AG08396 (cell line): ENCODE measurements at regions not wholly inside any gene's neighbourhood (a gene's known extent, or its start where the extent isn't known, plus 50 kb on each side); places are given as distances from the start of the nearest gene placed in this dataset.

Source experiments
- DNase-seq: peaks from one replicate; pipeline ENCODE4 v3.0.0; 2012; ENCODE audit warnings: low spot score, mixed read lengths

DNA sequence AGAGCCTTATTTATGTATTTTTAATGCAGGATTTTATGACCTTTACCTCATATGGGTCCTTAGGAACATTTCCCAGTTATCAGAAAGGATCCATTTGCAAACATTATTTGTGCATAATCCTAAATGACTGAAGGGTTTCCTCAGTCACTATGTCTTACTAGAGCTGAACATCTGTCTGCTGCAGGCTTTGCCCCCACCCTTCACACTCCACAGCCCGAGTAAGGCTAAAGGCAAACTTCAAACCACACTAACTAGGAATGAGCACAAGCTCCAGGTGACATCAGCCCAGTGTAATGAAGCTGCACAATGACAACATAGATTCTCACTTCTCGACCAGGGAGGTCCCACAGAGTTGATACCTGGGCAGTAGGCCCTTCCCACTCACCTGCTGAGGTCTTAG, 491.3 kb upstream of the MKI67 start:
- DNase-seq, result no peak

DNA sequence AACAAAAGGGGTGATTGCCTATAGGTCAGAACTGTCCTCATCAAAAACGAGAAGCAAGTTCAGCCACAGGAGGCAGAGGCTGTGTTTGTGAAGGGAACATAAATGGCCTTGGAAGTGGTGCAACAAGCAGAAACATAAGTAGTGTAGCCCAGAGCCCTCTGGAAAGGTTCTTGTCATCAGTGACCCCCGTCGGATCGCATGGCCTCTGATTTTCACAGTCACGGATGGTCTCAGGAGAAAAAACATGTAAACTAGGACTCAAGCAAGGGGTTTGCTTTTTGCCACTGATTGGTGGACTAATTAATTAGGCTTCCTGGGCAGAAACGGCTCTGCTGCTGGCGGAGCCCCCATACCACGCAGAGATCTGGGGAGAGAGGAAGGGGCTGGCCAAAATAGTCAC, 496.5 kb upstream of the MKI67 start:
- no peak for DNase-seq

DNA sequence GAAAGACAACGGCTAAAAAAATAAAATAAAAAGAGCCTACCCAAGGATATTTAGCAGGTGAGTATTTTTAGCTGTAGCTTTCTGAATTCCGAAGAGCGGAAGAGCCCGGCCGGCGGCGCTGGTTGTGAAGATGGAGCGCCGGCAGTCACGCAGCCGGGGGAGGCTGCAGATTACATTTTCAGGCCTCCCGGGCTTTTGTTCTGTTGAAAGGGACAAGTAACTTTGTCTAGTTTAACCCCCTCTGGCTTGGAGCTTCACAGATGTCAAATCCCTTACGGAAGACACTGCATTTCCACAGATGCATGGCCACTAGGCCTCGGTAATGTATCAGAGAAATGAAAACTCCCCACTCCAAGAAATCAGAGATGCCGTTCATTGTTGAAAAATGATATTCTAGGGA, 497.6 kb upstream of the MKI67 start:
- no peak for DNase-seq

DNA sequence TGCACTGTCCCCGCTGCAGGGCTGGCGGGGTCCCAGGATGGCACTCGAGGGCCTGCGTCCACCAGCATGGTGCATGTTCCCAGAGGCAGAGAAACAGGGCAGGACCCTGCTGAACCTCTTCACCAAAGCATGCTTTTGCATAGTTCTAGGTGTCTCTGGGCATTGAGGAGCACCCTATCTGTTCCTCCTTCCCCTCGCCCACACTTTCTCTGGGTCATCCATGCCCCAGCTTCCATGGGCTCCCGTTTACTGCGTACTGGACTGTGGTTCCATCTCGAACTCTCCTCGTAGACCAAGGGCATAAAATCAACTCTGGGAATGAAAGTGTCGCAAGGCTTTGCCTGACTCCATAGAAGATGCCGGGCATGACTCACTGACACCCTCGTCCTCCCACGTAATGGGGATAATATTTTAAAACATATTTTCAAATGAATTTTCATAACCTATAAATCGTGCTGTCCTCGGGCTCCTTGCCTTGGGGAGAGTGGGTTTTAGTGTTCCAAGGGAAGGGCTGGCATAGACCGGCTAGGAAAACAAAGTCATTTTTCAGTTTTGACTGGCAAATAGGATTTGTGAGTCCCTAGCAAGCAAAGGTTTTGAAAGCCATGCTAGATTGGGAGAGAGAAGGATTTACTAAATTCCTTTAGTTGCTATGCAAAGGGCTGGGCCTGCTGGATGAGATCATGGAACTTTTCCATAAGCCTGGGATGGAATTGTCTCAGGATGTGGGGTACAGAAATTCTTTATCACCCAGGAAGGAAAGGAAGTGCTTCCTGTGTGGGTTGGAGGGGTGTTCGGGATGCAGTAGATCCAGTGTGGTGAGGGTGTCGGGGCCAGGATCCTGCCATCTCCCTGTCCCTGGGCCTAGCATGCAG, 498.7 kb upstream of the MKI67 start:
- no peak for DNase-seq

DNA sequence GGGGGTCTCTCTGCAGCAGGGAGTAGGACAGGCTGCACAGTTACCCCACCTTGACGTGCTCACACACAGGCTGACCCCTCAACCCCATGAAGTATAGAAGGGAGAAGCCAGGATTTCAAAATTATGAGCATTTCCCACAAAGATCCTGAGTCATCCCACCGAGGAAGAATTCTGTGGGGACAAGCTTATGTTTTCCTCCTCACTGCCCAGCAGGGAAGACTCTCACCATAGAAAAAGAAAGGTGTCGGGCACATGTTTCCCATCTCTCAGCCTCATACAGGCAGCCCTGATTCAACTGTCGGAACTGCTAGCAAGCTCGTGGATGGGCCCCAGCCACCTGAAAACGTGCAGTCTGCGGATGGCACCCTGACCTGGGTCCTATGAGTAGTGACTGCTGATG, 499.7 kb upstream of the MKI67 start:
- DNase-seq, result no peak

DNA sequence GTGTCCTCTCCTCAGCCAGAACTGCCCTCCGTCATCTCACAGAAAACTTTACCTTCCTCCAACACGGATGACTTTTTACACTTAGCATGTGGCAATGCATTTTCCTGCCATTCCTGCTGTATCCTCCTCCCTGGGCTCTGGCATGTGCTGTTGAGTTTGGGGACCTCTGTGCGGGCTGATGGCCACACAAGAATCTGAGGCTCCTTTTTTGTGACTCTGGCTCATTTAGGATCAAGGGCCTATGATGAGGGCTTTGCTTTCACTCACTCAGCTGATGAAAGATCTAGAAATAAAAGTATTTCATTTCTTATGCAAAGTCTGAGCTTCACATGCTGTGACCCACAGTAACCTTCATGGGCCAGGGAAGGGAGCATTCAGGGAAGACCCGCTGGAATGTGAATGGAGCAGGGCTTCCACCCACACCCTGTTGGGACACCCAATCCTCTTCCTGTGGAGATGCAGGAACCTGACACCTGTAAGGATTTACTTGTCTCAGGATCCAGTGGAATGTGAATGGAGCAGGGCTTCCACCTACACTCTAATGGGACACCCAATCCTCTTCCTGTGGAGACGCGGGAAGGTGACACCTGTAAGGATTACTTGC, 500.3 kb upstream of the MKI67 start:
- DNase-seq, result no peak

DNA sequence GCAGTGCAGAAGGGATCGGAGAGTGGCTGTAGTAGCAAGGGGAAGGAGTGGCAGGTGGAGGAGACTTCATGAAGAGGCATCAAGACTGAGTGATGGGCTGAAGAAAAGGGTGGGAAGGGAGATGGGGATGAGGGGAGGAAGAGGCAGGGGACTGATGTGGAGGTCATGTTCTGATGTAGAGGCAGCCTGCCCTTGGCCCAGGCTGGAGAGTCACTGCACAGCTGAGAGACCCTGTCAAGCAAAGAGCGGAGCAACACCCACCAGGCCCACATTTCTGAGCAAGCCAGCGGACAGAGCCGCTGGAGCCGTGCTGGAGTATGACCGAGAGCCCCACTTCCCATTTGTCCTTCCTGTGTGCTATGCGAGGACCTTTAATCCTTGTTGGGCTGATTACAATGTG, 501.6 kb upstream of the MKI67 start:
- no peak for DNase-seq

DNA sequence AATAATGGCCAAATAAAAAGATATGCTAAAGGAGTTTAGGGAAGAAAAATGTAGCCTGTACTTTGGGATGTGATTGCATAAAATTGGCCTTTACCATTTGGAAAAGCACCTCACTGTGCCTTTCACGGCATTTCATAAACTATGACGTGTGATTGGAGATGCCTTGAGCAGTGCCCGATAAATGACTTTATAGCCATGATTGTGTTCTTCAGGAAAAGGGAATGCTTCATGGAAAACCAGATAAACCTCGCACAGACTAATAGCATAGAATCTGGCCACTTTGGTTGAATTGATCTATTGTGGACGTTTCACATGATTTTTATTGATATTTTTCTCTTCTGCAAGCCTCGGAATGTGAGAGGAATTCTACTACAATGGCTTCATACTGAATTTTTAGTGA, 502.0 kb upstream of the MKI67 start:
- DNase-seq, result no peak

DNA sequence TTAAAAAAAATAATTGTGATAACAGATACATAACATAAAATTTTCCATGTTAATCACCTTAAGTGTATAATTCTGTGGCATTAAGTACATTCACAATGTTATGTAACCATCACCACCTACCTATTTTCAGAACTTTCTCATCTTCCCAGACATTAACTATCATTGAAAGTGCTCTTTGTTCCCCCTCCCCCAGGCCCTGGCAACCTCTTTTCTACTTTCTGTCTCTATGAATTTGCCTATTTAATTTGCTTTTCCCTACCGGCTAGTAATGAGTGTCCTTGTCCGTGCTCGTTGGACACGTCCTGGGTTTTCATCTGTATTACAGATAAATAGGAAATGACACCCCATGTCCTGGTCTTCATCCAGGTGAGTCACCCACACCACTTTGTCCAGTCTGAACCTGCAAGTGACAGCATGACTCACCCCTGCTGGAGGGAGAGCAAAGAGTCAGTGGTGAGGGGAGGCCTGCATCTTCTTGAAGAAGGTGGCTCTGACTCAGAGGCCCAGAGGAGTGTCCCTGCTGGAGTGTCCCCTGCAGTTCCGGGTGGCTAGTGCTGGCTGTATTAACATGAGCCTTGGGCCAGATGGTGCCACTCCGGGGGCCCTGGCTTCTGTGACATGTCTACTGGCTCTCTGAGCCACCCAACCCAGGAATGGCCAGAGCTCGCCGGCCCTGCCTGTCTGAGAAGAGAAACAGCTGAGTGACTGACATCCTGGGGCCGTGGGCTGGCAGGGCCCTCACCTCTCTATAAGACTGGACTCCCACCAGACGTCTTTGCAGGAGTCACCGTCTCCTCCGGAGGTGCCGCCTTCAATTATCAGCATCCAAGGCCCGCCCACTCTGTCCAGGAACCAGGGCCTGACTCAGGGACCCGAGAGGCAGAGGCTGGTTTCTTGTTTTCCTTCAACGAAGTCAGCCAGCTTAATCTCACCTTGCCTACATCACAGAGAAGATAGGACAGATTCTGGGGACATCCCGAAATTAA, 503.2 kb upstream of the MKI67 start:
- DNase-seq, result no peak

DNA sequence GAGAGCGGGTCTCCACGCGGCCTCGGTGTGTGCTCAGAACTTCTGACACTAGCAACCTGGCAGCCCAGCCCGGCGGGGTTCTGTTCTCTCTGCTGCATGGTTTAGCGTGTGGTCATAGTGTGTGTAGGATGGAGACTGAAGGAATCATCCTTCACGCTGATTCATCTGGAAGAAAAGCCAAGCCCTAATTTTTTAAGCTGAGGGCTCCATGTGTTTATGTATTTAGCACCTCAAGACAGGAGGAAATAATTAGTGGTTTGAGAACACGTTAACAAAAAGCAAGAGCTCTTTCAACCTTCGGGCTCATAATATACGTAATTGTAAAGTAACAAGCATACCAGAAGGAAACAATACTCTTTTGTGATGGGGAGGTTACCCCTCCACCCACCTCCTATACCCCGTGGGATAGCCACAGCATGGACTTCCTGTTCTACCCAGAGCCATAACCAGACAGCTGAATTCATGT, 504.6 kb upstream of the MKI67 start:
- DNase-seq, result no peak

DNA sequence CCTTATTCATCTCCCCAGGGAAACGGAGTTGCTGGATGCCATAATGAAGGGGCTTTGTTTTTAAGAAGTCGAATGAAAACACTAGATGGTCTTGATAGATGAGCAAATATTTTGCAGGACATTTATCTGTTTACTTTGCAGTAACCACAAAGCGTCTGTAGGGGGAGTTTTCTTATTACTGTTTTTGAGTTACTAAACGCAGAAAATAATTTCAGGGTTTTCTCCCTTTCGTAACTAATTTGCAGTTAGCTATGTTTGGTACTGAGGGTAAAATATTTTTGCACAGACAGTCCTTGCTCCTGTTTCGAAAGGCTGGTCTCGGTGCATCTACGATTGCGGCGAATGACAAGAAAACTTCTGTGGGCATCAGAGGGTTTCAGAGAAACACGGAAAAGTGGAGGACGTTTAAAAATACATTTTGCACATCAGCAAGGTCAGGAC, 505.6 kb upstream of the MKI67 start:
- no peak for DNase-seq

DNA sequence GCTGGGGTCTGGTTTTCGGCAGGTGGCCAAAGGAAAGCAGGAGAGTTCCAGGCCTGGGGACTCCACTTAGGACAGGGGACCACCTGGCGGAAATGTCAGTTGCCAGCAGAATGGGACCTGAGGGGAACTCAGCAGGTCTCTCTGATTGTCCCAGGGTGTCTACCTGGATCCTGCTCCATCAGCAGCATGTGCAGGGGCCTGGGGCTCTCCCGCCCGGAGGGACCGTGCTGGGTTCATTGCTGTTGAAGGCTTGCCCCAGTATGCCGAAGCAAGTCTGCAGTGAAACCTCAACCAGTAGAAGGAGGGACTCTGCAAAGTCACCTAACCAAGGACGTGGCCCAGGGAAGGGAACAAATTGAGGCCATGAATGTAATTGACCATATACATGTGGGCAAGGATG, 506.5 kb upstream of the MKI67 start:
- no peak for DNase-seq

DNA sequence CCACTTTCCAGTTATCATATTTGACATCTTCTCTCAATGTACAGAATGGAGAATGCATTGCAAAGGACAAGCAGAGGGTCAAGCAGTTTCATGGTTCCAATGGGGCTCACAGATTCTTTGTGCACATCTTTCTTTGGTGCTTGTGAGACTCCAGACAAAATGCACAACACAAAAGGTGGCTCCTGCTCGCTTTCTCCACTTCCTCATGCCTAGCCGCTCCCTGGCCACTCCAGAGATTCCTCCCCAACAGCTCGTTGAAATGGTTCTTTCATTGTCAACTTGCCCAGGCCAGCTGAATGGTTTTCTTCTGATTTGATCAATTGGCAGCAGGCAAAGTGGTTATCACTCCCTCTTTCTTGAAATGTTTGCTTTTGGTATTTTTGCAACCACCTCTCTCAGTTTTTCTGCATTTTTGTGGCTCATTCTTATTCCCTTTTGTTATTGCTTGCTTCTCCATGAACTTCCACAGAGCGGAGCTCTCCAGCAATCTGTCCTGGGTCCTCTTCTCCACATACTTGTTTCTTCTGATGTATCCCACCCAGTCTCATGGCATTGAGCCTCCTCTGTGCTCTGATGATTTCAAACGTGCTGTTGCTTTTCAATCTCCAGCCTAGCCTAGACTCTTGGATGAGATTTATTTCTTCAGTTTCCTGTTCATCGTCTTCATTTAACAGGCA, 507.8 kb upstream of the MKI67 start:
- DNase-seq, result no peak

DNA sequence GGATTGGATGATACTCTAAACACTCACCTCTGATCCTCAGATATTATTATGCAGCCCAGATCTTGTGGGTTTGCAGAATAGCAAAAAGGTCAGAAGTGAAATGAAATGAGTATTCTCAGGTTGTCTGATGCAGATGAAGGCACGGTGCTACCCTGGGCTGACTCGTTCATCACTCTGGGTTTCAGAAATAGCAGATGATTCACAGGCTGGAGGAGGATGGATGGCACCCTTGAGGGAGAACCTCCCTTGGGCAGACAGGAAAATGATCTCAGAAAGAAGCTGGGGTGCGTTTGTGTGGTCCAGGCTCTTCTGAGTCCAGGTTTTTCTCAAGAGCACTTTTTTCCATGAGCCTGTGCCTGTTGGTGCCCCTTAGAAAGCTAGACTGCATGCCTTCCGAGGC, 515.8 kb upstream of the MKI67 start:
- no peak for DNase-seq

DNA sequence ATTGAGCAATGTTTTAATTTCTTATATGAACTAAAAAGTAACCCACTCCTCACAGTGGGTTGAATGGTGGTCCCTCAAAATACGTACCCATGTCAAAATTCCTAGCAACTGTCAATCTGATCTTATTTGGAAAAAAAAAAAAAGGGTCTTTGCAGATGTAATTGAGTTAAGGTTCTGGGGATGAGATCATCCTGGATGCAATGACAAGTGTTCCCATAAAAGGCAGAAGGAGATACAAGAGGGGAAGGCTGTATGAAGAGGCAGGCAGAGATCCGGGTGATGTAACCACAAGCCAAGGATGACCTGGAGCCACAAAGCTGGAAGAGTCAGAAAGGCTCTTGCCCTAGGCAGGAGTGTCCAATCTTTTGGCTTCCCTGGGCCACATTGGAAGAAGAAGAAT, 516.3 kb upstream of the MKI67 start:
- no peak for DNase-seq

DNA sequence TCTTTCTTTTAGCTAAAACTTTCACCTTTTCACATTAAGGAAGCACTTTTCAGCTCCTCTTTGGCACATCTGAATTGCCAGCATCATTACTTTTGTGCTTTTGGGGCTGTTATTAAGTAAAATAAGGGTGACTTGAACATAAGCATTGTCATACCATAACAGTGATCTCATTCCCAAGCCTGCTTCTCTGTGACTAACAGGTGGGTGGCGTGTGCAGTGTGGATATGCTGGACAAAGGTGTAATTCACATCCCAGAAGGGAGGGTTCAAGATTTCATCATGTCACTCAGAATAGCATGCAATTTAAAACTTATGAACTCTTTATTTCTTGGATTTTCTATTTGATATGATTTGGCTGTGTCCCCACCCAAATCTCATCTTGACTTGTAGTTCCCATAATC, 517.4 kb upstream of the MKI67 start:
- DNase-seq, result no peak

DNA sequence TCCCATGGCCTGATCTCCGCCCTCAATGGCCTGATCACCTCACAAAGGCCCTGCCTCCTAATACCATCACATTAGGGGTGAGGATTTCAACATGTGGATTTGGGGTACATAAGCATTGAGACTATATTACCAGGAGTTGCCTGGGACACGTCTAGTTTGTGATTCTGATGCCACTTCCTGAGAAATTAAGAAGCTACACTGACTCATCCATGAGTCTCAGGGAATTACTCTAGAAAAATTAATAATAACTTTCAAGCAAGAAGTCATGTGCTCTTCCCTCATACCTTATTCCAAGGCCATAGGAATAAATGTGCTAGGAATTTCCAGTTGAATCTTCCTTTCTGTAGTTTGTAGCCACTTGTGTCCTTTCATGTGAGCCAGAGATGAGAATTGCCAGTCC, 519.3 kb upstream of the MKI67 start:
- no peak for DNase-seq

DNA sequence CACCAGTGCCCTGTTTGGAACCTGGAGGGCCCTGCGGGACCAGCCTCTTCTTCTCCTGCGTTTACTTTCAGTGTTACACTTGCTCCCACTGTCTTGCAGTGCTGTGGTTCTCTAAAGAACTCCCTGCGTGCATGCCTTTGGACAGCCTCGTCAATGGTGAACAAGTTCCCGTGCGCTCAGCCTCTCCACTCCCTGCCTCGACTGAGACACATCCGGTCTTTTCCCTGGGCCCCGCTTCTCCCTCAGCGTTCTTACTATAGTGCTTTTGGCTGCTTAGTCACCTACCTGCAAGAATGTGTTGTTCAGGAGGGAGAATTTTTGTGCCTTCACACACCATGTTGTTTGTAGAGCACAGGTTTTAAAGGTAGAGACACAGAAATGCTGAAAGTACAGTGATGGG, 520.7 kb upstream of the MKI67 start:
- no peak for DNase-seq

DNA sequence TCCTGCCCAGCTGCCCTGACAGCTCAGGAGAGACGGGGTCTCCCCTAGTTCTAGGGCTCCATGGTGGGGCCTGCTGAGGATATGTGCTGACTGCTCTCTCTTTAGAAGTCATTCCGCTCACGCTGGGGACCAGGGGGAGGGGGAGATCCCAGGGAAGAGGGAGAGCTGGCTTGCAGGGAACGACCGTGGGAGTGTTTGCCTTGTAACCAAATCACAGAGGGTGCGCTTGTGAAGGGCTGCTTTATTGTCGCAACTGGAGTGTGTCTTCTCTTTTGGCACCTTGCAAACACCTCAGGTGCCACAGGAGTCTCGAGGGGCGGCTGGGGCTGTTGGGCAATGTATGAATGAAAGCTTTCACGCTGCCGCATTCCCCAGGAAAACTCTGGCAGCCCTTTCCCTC, 531.3 kb upstream of the MKI67 start:
- DNase-seq, result no peak

DNA sequence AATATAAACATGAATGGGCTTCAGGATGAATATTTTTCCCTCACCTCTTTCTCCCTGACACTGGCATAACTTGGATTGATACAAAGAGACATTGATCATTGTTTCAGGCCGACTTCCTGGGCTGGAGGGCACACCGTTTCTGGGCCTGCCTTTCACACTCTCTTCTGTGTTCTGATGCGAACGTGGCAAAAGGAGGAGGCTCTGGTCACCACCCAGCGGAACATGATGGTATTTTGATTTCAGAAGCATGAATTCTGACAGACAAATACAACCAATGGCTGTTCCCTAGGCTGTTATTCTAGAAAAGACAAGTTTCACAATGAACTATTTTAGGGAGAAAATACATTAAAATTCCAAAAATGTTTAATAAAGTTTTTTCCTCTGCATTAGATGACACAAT, 534.5 kb upstream of the MKI67 start:
- DNase-seq, result no peak

DNA sequence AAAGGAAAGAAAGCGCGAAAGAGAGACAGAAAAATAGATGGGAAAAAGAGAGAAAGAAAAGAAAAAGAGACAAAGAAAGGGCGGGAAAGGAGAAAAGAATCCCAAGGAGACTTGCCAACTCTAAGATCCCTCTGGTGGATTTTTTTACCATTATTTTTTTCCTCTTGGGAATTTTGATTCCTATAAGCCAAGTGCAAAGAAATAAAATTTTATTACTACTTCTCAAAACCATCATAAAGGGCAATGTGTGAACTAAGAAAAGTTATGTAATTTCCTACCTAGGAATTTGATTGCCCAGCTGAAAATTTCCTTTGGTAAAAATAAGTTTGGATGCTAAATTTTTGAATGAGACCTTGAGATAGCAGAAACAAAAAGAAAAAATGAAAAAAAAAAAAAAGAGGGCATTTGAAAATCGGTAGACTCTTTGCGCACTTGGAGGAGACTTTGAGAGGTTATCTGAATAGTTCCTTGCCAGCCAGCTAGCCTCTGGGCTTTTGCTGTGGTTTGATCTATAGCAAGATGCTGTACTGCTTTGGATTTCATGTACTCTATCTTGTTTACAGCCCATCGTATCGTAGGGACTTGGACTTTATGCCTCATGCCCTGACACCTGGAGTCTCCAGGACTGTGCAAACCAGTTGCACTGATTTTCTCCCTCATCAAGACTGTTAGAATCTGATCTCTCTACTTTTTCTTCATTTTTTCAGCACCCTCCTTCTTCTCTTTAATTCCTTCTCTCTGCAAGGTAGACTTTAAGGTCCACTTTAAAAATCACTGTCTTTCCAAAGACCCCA, 535.4 kb upstream of the MKI67 start:
- DNase-seq, result no peak
